BLaER1 treated with 17β-estradiol and CSF1 and Interleukin-3, amounts not matched to agents 10 nM and 100 nM (cell line): ENCODE measurements at regions not wholly inside any gene's neighbourhood (a gene's known extent, or its start where the extent isn't known, plus 50 kb on each side); places are given as distances from the start of the nearest gene placed in this dataset.

Source experiments
- H3K27ac ChIP-seq, 11 experiments: shearing (Covaris generic); formaldehyde crosslinking; 2 replicates each; pipeline ENCODE4 v1.8.1; 2022
- H3K27me3 ChIP-seq, 11 experiments: shearing (Covaris generic); formaldehyde crosslinking; 2 replicates each; pipeline ENCODE4 v1.8.1; 2022
- H3K36me3 ChIP-seq, 11 experiments: shearing (Covaris generic); formaldehyde crosslinking; 2 replicates each; pipeline ENCODE4 v1.8.1; 2022
- H3K4me1 ChIP-seq, 10 experiments: shearing (Covaris generic); formaldehyde crosslinking; 2 replicates each; pipeline ENCODE4 v1.8.1; 2022
- H3K4me2 ChIP-seq, 11 experiments: shearing (Covaris generic); formaldehyde crosslinking; 2 replicates each; pipeline ENCODE4 v1.8.1; 2022
- H3K4me3 ChIP-seq, 10 experiments: shearing (Covaris generic); formaldehyde crosslinking; 2 replicates each; pipeline ENCODE4 v1.8.1; 2022
- H3K9ac ChIP-seq, 11 experiments: shearing (Covaris generic); formaldehyde crosslinking; 2 replicates each; pipeline ENCODE4 v1.8.1; 2022
- H3K9me3 ChIP-seq, 11 experiments: shearing (Covaris generic); formaldehyde crosslinking; replicated peaks in 1 of 11; 2 replicates each; pipeline ENCODE4 v1.8.1; 2022
- H4K20me1 ChIP-seq, 11 experiments: shearing (Covaris generic); formaldehyde crosslinking; 2 replicates each; pipeline ENCODE4 v1.8.1; 2022
- Cebpa-rat ChIP-seq, 11 experiments: shearing (Covaris generic); IDR thresholded peaks; 2 replicates each; pipeline ENCODE4 v1.8.1; 2022

DNA sequence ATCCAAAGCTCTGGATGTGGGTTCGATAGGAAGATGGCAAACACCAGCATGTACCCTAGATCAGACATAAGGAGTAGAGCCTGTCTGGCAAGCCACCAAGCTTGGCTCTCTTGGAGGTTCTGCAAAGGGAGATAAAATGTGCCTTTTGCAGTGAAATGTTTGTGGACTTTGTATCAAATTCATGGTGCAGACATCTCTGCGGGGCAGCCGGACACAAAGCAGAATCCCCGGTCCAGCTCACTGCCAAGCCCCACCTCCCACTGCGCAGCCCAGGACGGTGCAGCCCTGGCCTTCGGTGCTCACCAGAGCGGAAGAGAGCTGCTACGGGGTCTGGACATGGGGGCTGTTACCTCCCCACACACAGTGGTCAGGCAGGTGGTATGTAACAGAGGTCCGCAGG is 333.6 kb upstream of the JARID2 start:
- peaks cover 0 to 72% (median 57%) of the 10 kb centered on the region in 11 experiments; a peak in 20 of 22 replicates for H3K9me3 ChIP-seq
- peak overlapping the region in 8 of 10 experiments; percentile 9 to 39 (median 28); a peak in 11 of 20 replicates for H3K4me3 ChIP-seq
- H3K9ac ChIP-seq: peak overlapping the region in 9 of 11 experiments; percentile 77 to 87 (median 84); a peak in 19 of 22 replicates

GRCh38 chr6:14912706-14913105 is 333.2 kb upstream of the JARID2 start:
- peak overlapping the region; percentile 65 to 85 (median 69) for H3K4me2 ChIP-seq
- peaks cover 0 to 67% (median 58%) of the 10 kb centered on the region in 11 experiments; a peak in 20 of 22 replicates for H3K9me3 ChIP-seq
- peak overlapping the region in 5 of 10 experiments; percentile 24 to 39 (median 36); a peak in 6 of 20 replicates for H3K4me3 ChIP-seq
- peaks cover 0 to 13% (median 0%) of the 10 kb centered on the region in 11 experiments; a peak in 4 of 22 replicates for H3K36me3 ChIP-seq
- H4K20me1 ChIP-seq: no peaks in the 10 kb centered on the region
- no peaks in the 10 kb centered on the region for H3K27me3 ChIP-seq
- no peak for TF ChIP-seq Cebpa-rat (IDR thresholded peaks at IDR 0.05)
- H3K27ac ChIP-seq: peak overlapping the region in 10 of 11 experiments; percentile 95 to 99 (median 98); a peak in 20 of 22 replicates
- peak overlapping the region in 7 of 11 experiments; percentile 77 to 87 (median 84); a peak in 10 of 22 replicates for H3K9ac ChIP-seq
- peaks cover 42 to 57% (median 54%) of the 10 kb centered on the region in 10 experiments for H3K4me1 ChIP-seq

More for the DNA sequence above, 333.6 kb upstream of the JARID2 start:
- H3K27me3 ChIP-seq: no peaks in the 10 kb centered on the region
- peaks cover 0 to 13% (median 0%) of the 10 kb centered on the region in 11 experiments; a peak in 4 of 22 replicates for H3K36me3 ChIP-seq
- no peak for TF ChIP-seq Cebpa-rat (IDR thresholded peaks at IDR 0.05)
- peak overlapping the region; percentile 65 to 85 (median 69) for H3K4me2 ChIP-seq
- peak overlapping the region; percentile 85 to 99 (median 97); a peak in 21 of 22 replicates for H3K27ac ChIP-seq
- peaks cover 47 to 62% (median 58%) of the 10 kb centered on the region in 10 experiments for H3K4me1 ChIP-seq
- H4K20me1 ChIP-seq: no peaks in the 10 kb centered on the region

DNA sequence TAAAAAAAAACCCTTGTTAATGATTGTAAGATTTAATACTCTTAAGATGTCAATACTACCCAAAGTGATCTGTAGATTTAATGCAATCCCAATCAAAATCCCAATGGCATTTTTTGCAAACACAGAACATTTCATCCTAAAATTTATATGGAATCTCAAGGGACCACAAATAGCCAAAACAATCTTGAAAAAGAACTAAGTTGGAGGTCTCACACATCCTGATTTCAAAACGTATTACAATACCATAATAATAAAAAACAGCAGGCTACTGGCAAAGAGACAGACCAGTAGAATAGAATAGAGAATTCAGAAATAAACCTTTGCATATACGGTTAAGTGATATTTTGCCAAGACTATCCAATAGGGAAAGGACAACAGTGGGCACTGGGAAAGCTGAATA is 331.9 kb upstream of the JARID2 start:
- H3K9ac ChIP-seq: no peak overlapping the region
- no peaks in the 10 kb centered on the region for H3K27me3 ChIP-seq
- H3K4me1 ChIP-seq: peaks cover 39 to 45% (median 44%) of the 10 kb centered on the region in 10 experiments
- no peaks in the 10 kb centered on the region for H4K20me1 ChIP-seq
- no peak overlapping the region for H3K4me2 ChIP-seq
- H3K27ac ChIP-seq: peak overlapping the region in 4 of 11 experiments; percentile 1 to 98 (median 55); a peak in 4 of 22 replicates
- peaks cover 0 to 13% (median 0%) of the 10 kb centered on the region in 11 experiments; a peak in 4 of 22 replicates for H3K36me3 ChIP-seq
- H3K4me3 ChIP-seq: no peak overlapping the region
- peaks cover 0 to 73% (median 66%) of the 10 kb centered on the region in 11 experiments; a peak in 20 of 22 replicates for H3K9me3 ChIP-seq
- TF ChIP-seq Cebpa-rat (IDR thresholded peaks at IDR 0.05): no peak

DNA sequence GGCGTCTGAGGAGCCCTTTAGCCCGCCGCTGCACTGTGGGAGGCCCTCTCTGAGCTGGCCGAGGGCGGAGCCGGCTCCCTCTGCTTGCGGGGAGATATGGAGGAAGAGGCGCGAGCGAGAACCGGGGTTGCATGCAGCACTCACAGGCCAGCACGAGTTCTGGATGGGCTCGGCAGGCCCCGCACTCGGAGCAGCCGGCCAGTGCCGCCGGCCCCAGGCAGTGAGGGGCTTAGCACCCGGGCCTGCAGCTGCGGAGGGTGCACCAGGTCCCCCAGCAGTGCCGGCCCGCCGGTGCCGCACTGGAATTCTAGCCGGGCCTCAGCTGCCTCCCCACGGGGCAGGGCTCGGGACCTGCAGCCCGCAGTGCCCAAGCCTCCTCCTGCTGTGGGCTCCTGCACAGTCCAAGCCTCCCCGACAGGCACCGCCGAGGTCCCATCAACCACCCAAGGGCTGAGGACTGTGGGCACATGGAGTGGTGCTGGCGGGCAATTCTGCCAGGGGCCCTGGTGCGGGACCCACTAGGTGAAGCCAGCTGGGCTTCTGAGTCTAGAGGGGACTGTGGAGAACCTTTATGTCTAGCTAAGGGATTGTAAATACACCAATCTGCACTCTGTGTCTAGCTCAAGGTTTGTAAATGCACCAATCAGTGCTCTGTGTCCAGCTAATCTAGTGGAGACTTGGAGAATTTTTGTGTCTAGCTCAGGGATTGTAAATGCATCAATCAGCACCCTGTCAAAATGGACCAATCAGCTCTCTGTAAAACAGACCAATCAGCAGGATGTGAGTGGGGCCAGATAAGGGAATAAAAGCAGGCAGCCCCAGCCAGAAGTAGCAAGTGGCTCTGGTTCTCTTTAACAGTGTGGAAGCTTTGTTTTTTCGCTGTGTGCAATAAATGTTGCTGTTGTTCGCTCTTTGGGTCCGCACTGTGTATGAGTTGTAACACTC is 329.7 kb upstream of the JARID2 start:
- Histone ChIP-seq H3K36me3 (peaks cover 0 to 13% (median 0%) of the 10 kb centered on the region in 11 experiments; a peak in 3 of 22 replicates), H3K4me1 (peaks cover 19 to 41% (median 24%) of the 10 kb centered on the region in 10 experiments), H3K4me3 (no peak overlapping the region), H3K27me3 (no peaks in the 10 kb centered on the region), H3K9me3 (peaks cover 0 to 70% (median 55%) of the 10 kb centered on the region in 11 experiments; a peak in 20 of 22 replicates), H3K4me2 (no peak overlapping the region), H3K9ac (no peak overlapping the region), H4K20me1 (no peaks in the 10 kb centered on the region), H3K27ac (peak overlapping the region in 6 of 11 experiments; percentile 4 to 43 (median 14); a peak in 3 of 22 replicates)
- no peak for TF ChIP-seq Cebpa-rat (IDR thresholded peaks at IDR 0.05)

DNA sequence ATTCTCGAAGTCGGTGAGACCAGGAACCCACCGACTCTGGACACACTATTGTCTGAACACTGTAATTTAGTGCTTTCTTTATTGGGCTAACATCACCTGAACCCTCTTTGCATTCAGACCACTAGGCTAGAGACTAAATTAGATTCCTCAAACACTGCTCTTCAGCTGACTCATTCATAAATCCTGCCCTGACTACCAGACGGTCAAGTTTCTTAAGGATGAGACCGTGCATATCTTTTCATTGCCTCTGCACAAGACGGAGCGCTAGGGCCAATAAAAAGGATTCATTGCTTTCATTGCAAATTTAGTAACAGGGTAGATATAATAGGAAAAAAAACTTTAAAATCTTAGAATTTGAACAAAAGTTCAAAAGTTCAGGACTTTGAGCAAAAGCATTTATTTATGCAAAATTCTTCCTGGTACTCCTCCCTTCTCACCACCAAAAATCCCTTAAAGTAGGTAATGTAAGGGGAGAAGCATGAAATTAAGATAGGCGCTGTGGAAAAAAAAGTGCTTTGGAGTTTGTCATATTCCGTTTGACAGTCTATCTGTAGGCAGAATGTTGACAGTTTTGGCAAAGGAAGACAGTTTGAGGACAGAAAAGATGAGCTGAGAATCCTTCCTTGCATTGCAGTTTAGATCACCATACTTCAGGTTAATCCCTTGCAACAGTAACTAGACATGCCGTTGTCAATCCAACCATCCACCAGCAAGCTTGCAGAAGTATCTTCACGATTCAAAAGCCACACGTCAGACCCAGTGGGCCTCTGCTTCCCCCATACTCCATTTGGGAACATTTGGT is 328.6 kb upstream of the JARID2 start:
- Histone ChIP-seq H3K36me3 (peaks cover 0 to 9% (median 0%) of the 10 kb centered on the region in 11 experiments; a peak in 2 of 22 replicates), H3K4me3 (no peak overlapping the region), H3K9me3 (peaks cover 0 to 60% (median 43%) of the 10 kb centered on the region in 11 experiments; a peak in 19 of 22 replicates), H3K4me1 (peaks cover 8 to 41% (median 23%) of the 10 kb centered on the region in 10 experiments), H3K27me3 (no peaks in the 10 kb centered on the region), H3K27ac (0 out of 22 replicates have a peak overlapping the region, but pooled peaks of 1 of the 11 experiments have one; percentile 11), H3K4me2 (no peak overlapping the region), H3K9ac (no peak overlapping the region), H4K20me1 (no peaks in the 10 kb centered on the region)
- no peak for TF ChIP-seq Cebpa-rat (IDR thresholded peaks at IDR 0.05)

DNA sequence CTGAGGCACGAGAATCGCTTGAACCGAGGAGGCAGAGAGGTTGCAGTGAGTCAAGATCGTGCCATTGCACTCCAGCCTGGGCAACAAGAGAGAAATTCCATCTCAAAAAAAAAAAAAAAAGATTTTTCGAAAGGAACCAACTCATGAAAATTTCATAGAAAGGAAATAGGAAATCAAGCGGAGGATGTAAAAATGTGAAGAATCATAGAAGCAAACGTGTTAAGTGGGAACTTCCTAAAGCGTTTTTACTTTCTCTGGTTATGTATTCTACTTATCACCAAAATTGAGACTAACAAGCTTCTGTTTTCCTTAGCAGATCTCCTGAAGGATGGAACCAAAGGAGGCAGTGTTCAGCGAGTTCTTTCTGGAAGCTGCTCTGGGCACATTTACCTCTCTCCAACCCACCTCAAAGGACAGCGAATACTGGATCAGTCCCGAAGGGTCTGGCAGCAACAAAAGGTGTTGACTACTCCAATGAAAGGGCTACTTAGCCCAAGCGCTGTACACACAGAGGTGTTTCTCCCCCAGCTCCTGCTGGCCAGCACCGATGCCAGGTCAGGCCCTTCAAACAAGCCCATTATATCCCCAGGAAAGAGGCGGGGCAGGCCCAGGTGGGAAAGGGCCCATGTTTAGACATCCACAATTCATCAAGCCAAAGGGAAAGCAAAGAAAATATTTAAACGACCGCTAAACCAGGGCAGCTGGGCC is 327.5 kb upstream of the JARID2 start:
- Histone ChIP-seq H3K4me3 (no peak overlapping the region), H3K4me2 (no peak overlapping the region), H3K36me3 (no peaks in the 10 kb centered on the region), H3K9ac (no peak overlapping the region), H3K4me1 (peaks cover 0 to 41% (median 19%) of the 10 kb centered on the region in 10 experiments; a peak in 14 of 20 replicates), H3K27ac (peak overlapping the region in 4 of 11 experiments; percentile 6 to 39 (median 22); a peak in 3 of 22 replicates), H3K27me3 (no peaks in the 10 kb centered on the region), H3K9me3 (peaks cover 0 to 49% (median 33%) of the 10 kb centered on the region in 11 experiments; a peak in 18 of 22 replicates), H4K20me1 (no peaks in the 10 kb centered on the region)
- TF ChIP-seq Cebpa-rat (IDR thresholded peaks at IDR 0.05): no peak

GRCh38 chr6:14919038-14919670 is 326.7 kb upstream of the JARID2 start:
- Histone ChIP-seq H3K4me1 (peaks cover 5 to 47% (median 25%) of the 10 kb centered on the region in 10 experiments), H3K4me2 (no peak overlapping the region), H3K9me3 (peaks cover 0 to 41% (median 25%) of the 10 kb centered on the region in 11 experiments; a peak in 17 of 22 replicates), H3K4me3 (no peak overlapping the region), H3K27ac (peak overlapping the region in 3 of 11 experiments; percentile 6 to 39 (median 25); a peak in 2 of 22 replicates), H3K9ac (no peak overlapping the region), H3K36me3 (no peaks in the 10 kb centered on the region), H4K20me1 (no peaks in the 10 kb centered on the region), H3K27me3 (no peaks in the 10 kb centered on the region)
- 0 out of 22 replicates have a peak, but pooled peaks of 1 of the 11 experiments have one; percentile 11 for TF ChIP-seq Cebpa-rat (IDR thresholded peaks at IDR 0.05)
